T-helper 22 cell (primary cell): ENCODE measurements at regions not wholly inside any gene's neighbourhood (a gene's known extent, or its start where the extent isn't known, plus 50 kb on each side); places are given as distances from the start of the nearest gene placed in this dataset.
"Not testable (repeated sequence)": the region's sequence is repeated elsewhere in the genome, so short reads cannot be mapped to it uniquely, and the experiment has no call there.

ENCODE experiments used
- DNase-seq: peaks from one replicate; pipeline ENCODE4 v3.0.0-alpha.2; 2020; ENCODE audit warnings: low read depth

DNA sequence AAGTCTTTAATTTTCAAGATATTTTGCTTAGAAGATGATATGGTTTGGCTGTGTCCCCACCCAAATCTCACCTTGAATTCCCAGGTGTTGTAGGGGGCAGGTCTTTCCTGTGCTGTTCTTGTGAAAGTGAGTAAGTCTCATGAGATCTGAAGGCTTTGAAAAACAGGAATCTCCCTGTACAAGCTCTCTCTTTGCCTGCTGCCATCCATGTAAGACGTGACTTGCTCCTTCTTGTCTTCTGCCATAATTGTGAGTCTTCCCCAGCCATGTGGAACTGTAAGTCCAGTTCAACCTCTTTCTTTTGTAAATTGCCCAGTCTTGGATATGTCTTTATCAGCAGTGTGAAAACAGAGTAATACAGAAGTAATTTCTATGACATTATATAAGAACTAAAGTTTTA lies 1255.2 kb upstream of the LRRTM3 start:
- DNase-seq = not testable (repeated sequence)

- DNase-seq = no peak
Measured at GRCh38 chr10:65675236-65675635, 1250.6 kb upstream of the LRRTM3 start.

- no peak for DNase-seq
Measured at GRCh38 chr10:65684896-65685295, 1240.9 kb upstream of the LRRTM3 start.

GRCh38 chr10:65701168-65701776 lies 1224.6 kb upstream of the LRRTM3 start:
- DNase-seq = no peak

DNA sequence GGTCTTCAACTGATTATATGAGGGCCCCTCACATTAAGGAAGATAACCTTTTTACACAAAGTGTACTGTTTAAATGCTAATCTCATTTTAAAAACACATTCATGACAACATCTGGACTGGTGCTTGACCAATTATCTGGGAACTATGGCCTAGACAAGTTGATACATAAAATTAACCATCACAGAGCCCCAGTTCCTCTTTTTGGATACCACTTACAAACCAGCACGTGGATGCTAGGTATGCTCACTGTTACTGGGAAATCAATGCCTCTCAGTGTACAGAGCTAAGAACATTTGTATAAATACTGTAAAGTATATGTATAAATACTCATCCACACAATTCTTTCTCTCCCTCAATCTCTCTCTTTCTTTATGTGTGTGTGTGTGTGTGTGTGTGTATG lies 1217.8 kb upstream of the LRRTM3 start:
- no peak for DNase-seq

- no peak for DNase-seq
Measured at GRCh38 chr10:65710306-65710705, 1215.5 kb upstream of the LRRTM3 start.

- no peak for DNase-seq
Measured at GRCh38 chr10:65719790-65720189, 1206.0 kb upstream of the LRRTM3 start.

DNA sequence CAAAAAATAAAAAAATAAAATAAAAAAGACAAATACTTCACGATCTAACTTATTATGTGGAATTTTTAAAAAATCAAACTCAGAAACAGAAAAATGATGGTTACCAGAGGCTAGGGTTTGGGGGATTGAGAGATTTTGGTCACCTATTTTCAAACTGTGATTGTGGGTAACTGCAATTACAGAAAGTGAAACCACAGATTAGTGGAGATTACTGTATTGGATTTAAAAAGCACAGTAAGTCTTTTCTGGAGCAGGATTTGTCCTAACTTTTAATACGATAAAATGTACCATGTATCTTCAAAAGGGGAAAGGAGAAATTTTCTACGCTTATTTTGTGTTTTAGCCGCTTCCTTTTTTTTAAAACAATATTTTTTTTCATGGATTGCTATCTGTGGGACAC lies 1204.9 kb upstream of the LRRTM3 start:
- no peak for DNase-seq

- DNase-seq = no peak
Measured at GRCh38 chr10:65723525-65723924, 1202.3 kb upstream of the LRRTM3 start.

GRCh38 chr10:65735382-65735781 lies 1190.5 kb upstream of the LRRTM3 start:
- DNase-seq = no peak

DNA sequence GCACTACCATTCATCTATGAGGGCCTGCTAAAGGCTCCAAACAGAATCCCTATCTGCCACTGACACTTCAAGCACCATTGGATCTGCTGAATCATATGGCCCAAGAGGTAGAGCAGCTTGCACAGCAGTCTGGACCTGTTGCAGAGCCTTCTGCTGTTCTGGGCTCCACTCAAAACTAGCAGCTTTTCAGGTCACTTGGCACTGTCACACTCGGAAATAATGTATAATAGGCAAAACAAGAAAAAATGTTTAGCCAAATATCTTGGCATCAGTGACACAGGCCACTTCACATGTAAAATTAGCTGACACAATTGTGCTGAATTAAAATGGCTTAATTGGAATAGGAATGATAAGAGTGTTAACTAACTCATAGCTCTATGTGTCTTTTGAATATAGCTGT lies 1182.9 kb upstream of the LRRTM3 start:
- no peak for DNase-seq

DNA sequence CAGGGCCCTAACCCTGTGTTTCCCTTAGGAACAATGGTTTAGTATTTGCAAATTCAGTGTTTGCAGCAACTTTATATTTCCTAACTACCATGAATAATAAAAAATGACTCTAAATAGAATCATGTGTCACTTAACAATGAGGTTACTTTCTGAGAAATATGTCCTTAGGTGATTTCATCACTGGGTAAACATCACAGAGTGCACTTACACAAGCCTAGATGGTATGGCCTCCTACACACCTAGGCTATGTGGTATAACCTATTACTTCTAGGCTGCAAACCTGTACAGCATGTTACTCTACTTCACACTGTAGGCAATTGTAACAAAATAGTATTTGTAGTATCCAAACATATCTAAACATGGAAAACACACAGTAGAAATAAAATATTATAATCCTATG lies 1174.6 kb upstream of the LRRTM3 start:
- DNase-seq = no peak

DNA sequence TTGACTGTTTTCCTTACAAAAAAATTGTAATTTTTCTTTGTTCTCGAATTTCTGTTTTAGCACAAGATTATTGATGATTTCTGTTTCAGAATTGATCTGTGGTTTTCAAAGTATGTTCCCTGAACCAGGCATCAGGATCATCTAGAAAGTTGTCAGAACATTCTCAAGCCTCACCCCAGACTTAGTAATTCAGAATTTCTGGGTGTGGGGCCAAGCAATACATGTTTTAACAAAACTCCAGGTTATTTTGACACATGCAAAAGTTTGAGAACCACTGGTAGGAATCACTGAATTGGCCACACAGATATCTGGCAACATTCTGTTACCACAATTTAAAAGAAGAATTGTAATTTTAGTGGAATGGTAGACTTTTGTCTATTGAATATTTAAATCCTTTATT lies 1173.9 kb upstream of the LRRTM3 start:
- no peak for DNase-seq

- no peak for DNase-seq
Measured at GRCh38 chr10:65753532-65753931, 1172.3 kb upstream of the LRRTM3 start.

- DNase-seq = no peak
Measured at GRCh38 chr10:65754112-65754511, 1171.7 kb upstream of the LRRTM3 start.

GRCh38 chr10:65762311-65762710 lies 1163.5 kb upstream of the LRRTM3 start:
- DNase-seq = no peak

- DNase-seq = no peak
Measured at GRCh38 chr10:65765006-65765541, 1160.8 kb upstream of the LRRTM3 start.

GRCh38 chr10:65769828-65770227 lies 1156.0 kb upstream of the LRRTM3 start:
- no peak for DNase-seq

- no peak for DNase-seq
Measured at GRCh38 chr10:65778753-65779152, 1147.1 kb upstream of the LRRTM3 start.

DNA sequence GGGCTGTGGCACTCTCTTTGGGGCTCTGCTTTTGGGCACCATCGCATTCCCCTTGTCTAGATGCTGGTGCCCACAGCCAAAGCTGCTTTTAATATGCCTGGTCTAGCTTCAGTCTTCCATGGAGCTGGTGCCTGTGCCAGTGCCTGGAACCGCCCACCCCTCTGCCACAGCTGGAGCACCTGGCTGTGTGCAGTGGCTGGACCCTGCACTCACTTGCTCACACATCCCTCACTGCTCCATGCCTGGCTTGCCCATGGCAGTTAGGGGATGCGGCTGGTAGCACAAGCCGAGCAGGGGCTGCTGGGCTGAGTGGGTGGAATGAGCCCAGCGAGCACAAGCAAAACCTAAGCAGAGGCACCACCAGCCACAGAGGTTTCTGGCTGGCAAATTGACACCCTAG lies 1145.9 kb upstream of the LRRTM3 start:
- no peak for DNase-seq

GRCh38 chr10:65786279-65786678 lies 1139.6 kb upstream of the LRRTM3 start:
- DNase-seq = no peak

- no peak for DNase-seq
Measured at GRCh38 chr10:65787571-65787970, 1138.3 kb upstream of the LRRTM3 start.

DNA sequence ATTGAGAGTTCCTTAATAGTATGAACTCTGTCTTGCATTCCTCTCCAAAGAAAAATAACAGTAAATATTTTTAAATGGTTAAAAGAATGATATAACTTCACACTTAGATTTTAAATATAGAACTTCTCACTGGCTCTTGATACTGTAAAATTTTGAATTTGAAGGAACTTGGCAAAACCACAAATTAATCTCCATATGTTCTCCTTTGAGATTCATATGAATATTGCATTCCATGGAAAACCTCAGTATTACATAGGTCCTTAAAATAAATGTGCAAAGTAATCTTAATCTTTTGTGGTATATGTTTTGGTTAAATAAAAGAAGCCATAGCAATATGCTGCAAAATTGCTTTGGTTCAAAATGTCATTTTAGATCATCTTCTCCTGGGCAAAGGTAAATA lies 1137.6 kb upstream of the LRRTM3 start:
- DNase-seq = no peak

GRCh38 chr10:65791979-65792378 lies 1133.9 kb upstream of the LRRTM3 start:
- DNase-seq = no peak
